ENCODE measurements at regions not wholly inside any gene's neighbourhood (a gene's known extent, or its start where the extent isn't known, plus 50 kb on each side); places are given as distances from the start of the nearest gene placed in this dataset.

DNA sequence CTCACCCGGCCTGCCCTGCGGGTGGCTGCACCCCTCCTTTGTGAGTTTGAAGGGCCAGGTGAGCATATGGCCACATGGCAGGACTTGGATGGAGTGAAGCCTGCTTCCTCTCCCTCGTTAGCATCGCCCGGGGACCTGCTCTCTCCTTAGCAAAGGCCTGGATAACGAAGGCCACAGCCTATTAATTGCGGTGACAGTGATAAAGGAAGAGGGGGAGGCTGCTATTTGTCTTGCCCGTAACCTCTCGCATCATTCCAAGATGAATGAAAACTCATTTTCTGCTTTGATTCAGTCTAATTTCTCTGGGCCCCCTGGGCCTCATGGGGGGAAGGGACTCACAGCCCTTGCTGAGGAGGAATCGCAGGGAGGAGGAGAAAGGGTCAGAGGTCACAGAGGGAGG lies 68.5 kb upstream of the LHX1 start:
- H3K4me3 ChIP-seq (ENCODE audit: low read length in 3 of 3): no peak overlapping the region
- intact Hi-C loops (cut with DNase I): no loop called here
- H3K9ac ChIP-seq (ENCODE audit: low read length in 3 of 3): no peak overlapping the region
- no peaks in the 10 kb centered on the region for H3K4me1 ChIP-seq (ENCODE audit: control insufficient read depth in 2 of 3, insufficient read depth in 2 of 3, low read depth in 1 of 3, low read length in 3 of 3)
- FAIRE-seq (no peak), DNase-seq (peak in 2 of 5 donors; percentile 47 to 52)
- no peaks in the 10 kb centered on the region for H3K36me3 ChIP-seq (ENCODE audit: control insufficient read depth in 2 of 3, insufficient read depth in 3 of 3, low read length in 3 of 3)
- H3K9me3 ChIP-seq (ENCODE audit: control insufficient read depth in 2 of 3, insufficient read depth in 1 of 3, low read length in 3 of 3): no peaks in the 10 kb centered on the region
- H3K27me3 ChIP-seq (ENCODE audit: control insufficient read depth, insufficient read depth, low read length): no peaks in the 10 kb centered on the region
- no peak overlapping the region for H3K27ac ChIP-seq (ENCODE audit: low read depth in 2 of 2, low read length in 2 of 2)
- no peak for TF ChIP-seq CTCF (IDR thresholded peaks at IDR 0.05; ENCODE audit: borderline replicate concordance, extremely low read depth, insufficient read depth)

DNA sequence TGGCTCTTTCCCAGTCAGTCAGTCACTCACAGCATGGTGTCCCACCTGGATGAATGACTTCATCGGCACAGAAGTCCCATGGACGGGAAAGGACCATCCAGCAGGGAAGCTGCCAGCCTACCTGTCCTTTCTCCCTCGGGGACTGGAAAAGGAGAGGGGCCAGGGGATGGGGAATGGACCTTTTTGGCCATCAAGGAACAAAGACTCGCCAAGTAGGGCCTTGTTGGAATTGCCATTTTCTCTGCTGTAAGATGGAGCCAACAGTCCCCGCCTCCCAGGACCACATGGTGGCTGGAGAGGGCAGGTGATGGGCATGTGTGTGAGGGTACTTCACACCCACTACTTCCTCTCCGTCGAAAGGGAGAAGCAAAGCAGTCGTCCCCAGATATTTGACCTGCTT lies 67.8 kb upstream of the LHX1 start:
- intact Hi-C loops (cut with DNase I): no loop called here
- DNase-seq (no peak), FAIRE-seq (no peak)
- TF ChIP-seq CTCF (IDR thresholded peaks at IDR 0.05; ENCODE audit: borderline replicate concordance, extremely low read depth, insufficient read depth): no peak
- Histone ChIP-seq H3K9me3 (ENCODE audit: control insufficient read depth in 2 of 3, insufficient read depth in 1 of 3, low read length in 3 of 3) (no peaks in the 10 kb centered on the region), H3K27me3 (ENCODE audit: control insufficient read depth, insufficient read depth, low read length) (no peaks in the 10 kb centered on the region), H3K4me3 (ENCODE audit: low read length in 3 of 3) (no peak overlapping the region), H3K9ac (ENCODE audit: low read length in 3 of 3) (no peak overlapping the region), H3K27ac (ENCODE audit: low read depth in 2 of 2, low read length in 2 of 2) (no peak overlapping the region), H3K36me3 (ENCODE audit: control insufficient read depth in 2 of 3, insufficient read depth in 3 of 3, low read length in 3 of 3) (no peaks in the 10 kb centered on the region), H3K4me1 (ENCODE audit: control insufficient read depth in 2 of 3, insufficient read depth in 2 of 3, low read depth in 1 of 3, low read length in 3 of 3) (no peaks in the 10 kb centered on the region)

DNA sequence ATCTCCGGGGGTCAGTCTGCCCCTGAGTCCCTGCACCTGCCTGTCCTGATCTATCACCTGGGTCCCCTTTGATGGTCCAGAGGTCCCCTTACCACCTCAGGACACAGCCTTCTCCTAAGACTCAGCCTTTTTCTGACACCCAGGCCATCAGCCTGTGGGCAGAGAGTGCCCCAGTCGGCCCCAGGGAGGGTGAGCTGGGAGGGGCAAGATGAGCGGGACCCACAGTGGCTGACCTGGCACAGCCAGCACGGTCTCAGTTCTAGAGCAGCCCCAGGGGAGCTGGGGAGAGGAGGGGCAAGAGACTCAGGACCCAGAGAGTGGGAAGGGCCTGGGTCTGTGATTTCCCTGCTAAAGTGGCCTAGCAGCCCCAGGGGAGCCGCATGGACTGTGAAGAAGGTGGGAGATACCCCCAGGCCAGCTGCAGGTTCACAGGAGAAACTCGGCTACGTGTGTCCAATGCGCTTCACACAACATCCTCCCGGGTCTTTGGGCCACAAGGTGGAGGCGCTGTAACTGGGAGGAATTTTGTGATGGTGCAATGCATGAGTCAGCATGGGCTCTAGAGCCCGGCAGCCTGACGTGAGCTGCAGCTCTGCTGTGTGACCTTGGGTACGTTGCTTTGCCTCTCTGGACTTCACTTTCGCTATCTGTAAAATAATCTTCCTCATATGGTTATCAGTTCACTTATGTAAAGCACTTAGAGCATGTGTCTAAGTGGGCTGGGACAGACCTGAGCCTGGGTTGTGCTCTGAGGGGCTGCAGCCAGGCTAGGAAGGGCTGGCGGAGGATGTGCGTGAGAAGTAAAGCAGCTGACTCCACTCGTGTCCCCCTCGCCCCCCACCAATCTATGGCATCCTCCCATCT lies 67.2 kb upstream of the LHX1 start:
- TF ChIP-seq CTCF (IDR thresholded peaks at IDR 0.05; ENCODE audit: borderline replicate concordance, extremely low read depth, insufficient read depth): no peak

GRCh38 chr17:36870720-36870999 lies 66.6 kb upstream of the LHX1 start:
- DNase-seq (no peak), FAIRE-seq (no peak)
- H3K4me1 ChIP-seq (ENCODE audit: control insufficient read depth in 2 of 3, insufficient read depth in 2 of 3, low read depth in 1 of 3, low read length in 3 of 3): no peaks in the 10 kb centered on the region
- H3K4me3 ChIP-seq (ENCODE audit: low read length in 3 of 3): no peak overlapping the region
- intact Hi-C loops (cut with DNase I): no loop called here
- no peak overlapping the region for H3K27ac ChIP-seq (ENCODE audit: low read depth in 2 of 2, low read length in 2 of 2)
- H3K9ac ChIP-seq (ENCODE audit: low read length in 3 of 3): no peak overlapping the region
- H3K9me3 ChIP-seq (ENCODE audit: control insufficient read depth in 2 of 3, insufficient read depth in 1 of 3, low read length in 3 of 3): no peaks in the 10 kb centered on the region
- no peak for TF ChIP-seq CTCF (IDR thresholded peaks at IDR 0.05; ENCODE audit: borderline replicate concordance, extremely low read depth, insufficient read depth)
- no peaks in the 10 kb centered on the region for H3K27me3 ChIP-seq (ENCODE audit: control insufficient read depth, insufficient read depth, low read length)
- H3K36me3 ChIP-seq (ENCODE audit: control insufficient read depth in 2 of 3, insufficient read depth in 3 of 3, low read length in 3 of 3): no peaks in the 10 kb centered on the region

More for the DNA sequence above, 67.2 kb upstream of the LHX1 start:
- no peak for FAIRE-seq
- intact Hi-C loops (cut with DNase I): no loop called here
- H3K9ac ChIP-seq (ENCODE audit: low read length in 3 of 3): no peak overlapping the region
- no peak overlapping the region for H3K27ac ChIP-seq (ENCODE audit: low read depth in 2 of 2, low read length in 2 of 2)
- H3K27me3 ChIP-seq (ENCODE audit: control insufficient read depth, insufficient read depth, low read length): no peaks in the 10 kb centered on the region
- H3K36me3 ChIP-seq (ENCODE audit: control insufficient read depth in 2 of 3, insufficient read depth in 3 of 3, low read length in 3 of 3): no peaks in the 10 kb centered on the region
- no peak overlapping the region for H3K4me3 ChIP-seq (ENCODE audit: low read length in 3 of 3)
- no peaks in the 10 kb centered on the region for H3K9me3 ChIP-seq (ENCODE audit: control insufficient read depth in 2 of 3, insufficient read depth in 1 of 3, low read length in 3 of 3)
- DNase-seq: peak in 1 of 5 donors; percentile 43
- no peaks in the 10 kb centered on the region for H3K4me1 ChIP-seq (ENCODE audit: control insufficient read depth in 2 of 3, insufficient read depth in 2 of 3, low read depth in 1 of 3, low read length in 3 of 3)

Data from kidney (tissue), 13 donors.